Parathyroid adenoma (tissue), 2 donors: ENCODE measurements at regions not wholly inside any gene's neighbourhood (a gene's known extent, or its start where the extent isn't known, plus 50 kb on each side); places are given as distances from the start of the nearest gene placed in this dataset.

ENCODE experiments used
- H2AFZ ChIP-seq: fragments of 300-600 bp; sonication (generic); one replicate; pipeline ENCODE4 v1.7.0; 2017; ENCODE audit warnings: antibody characterized with exemption, mild to moderate bottlenecking
- H3K27ac ChIP-seq: fragments of 300-600 bp; sonication (generic); one replicate; pipeline ENCODE4 v1.7.0; 2017
- H3K27me3 ChIP-seq: fragments of 300-600 bp; sonication (generic); one replicate; pipeline ENCODE4 v1.7.0; 2017; ENCODE audit warnings: low read length; ENCODE audit not compliant: control insufficient read depth, insufficient read depth
- H3K36me3 ChIP-seq: fragments of 300-600 bp; sonication (generic); one replicate; pipeline ENCODE4 v1.7.0; 2017; ENCODE audit warnings: low read length; ENCODE audit not compliant: control insufficient read depth, insufficient read depth
- H3K4me1 ChIP-seq: fragments of 300-600 bp; sonication (generic); one replicate; pipeline ENCODE4 v1.7.0; 2017; ENCODE audit warnings: control low read depth
- H3K4me2 ChIP-seq: fragments of 300-600 bp; sonication (generic); one replicate; pipeline ENCODE4 v1.7.0; 2017; ENCODE audit warnings: low read length
- H3K4me3 ChIP-seq: fragments of 300-600 bp; sonication (generic); one replicate; pipeline ENCODE4 v1.7.0; 2017; ENCODE audit warnings: low read depth, low read length
- H3K79me2 ChIP-seq: fragments of 300-600 bp; sonication (generic); one replicate; pipeline ENCODE4 v1.7.0; 2017; ENCODE audit warnings: control low read depth
- H3K9ac ChIP-seq: fragments of 300-600 bp; sonication (generic); one replicate; pipeline ENCODE4 v1.7.0; 2017; ENCODE audit warnings: mild to moderate bottlenecking
- H3K9me3 ChIP-seq: fragments of 300-600 bp; sonication (generic); one replicate; pipeline ENCODE4 v1.7.0; 2017; ENCODE audit warnings: low read length; ENCODE audit not compliant: control insufficient read depth
- CTCF ChIP-seq: fragments of 300-600 bp; sonication (generic); IDR thresholded peaks from one replicate; pipeline ENCODE4 v1.7.0; 2017; ENCODE audit warnings: antibody characterized with exemption, mild to moderate bottlenecking
- donor health status: primary hyperparathyroidism.

- Histone ChIP-seq H3K27ac (no peak overlapping the region), H3K36me3 (no peaks in the 10 kb centered on the region), H3K4me2 (no peak overlapping the region), H3K9me3 (no peaks in the 10 kb centered on the region), H3K27me3 (no peaks in the 10 kb centered on the region), H3K4me3 (no peak overlapping the region), H3K79me2 (no peaks in the 10 kb centered on the region), H3K4me1 (no peaks in the 10 kb centered on the region), H3K9ac (no peak overlapping the region), H2AFZ (no peak overlapping the region)
- TF ChIP-seq CTCF, result no peak
Observed at GRCh38 chr3:5411786-5412185, 224.3 kb downstream of the EDEM1 start.

GRCh38 chr3:5423076-5423475 is 235.6 kb downstream of the EDEM1 start:
- H3K9me3 ChIP-seq, result no peaks in the 10 kb centered on the region
- no peak overlapping the region for H3K4me3 ChIP-seq
- H3K4me1 ChIP-seq, result no peaks in the 10 kb centered on the region
- H3K27ac ChIP-seq, result no peak overlapping the region
- H3K79me2 ChIP-seq, result no peaks in the 10 kb centered on the region
- H3K36me3 ChIP-seq, result no peaks in the 10 kb centered on the region
- no peaks in the 10 kb centered on the region for H3K27me3 ChIP-seq
- H3K4me2 ChIP-seq, result no peak overlapping the region
- no peak overlapping the region for H3K9ac ChIP-seq
- no peak for TF ChIP-seq CTCF
- no peak overlapping the region for H2AFZ ChIP-seq

GRCh38 chr3:5423523-5423922 is 236.0 kb downstream of the EDEM1 start:
- Histone ChIP-seq H3K9ac (no peak overlapping the region), H2AFZ (no peak overlapping the region), H3K4me1 (no peaks in the 10 kb centered on the region), H3K9me3 (no peaks in the 10 kb centered on the region), H3K36me3 (no peaks in the 10 kb centered on the region), H3K4me3 (no peak overlapping the region), H3K4me2 (no peak overlapping the region), H3K79me2 (no peaks in the 10 kb centered on the region), H3K27ac (no peak overlapping the region), H3K27me3 (no peaks in the 10 kb centered on the region)
- no peak for TF ChIP-seq CTCF

- Histone ChIP-seq H3K9ac (no peak overlapping the region), H3K4me1 (no peaks in the 10 kb centered on the region), H3K36me3 (no peaks in the 10 kb centered on the region), H3K4me2 (no peak overlapping the region), H3K79me2 (no peaks in the 10 kb centered on the region), H3K27ac (no peak overlapping the region), H2AFZ (no peak overlapping the region), H3K27me3 (no peaks in the 10 kb centered on the region), H3K4me3 (no peak overlapping the region), H3K9me3 (no peaks in the 10 kb centered on the region)
- TF ChIP-seq CTCF, result no peak
Observed at GRCh38 chr3:5425371-5425770, 237.9 kb downstream of the EDEM1 start.

- Histone ChIP-seq H3K9ac (no peak overlapping the region), H3K4me1 (no peaks in the 10 kb centered on the region), H3K4me2 (no peak overlapping the region), H2AFZ (peak overlapping the region; percentile 17), H3K9me3 (no peaks in the 10 kb centered on the region), H3K4me3 (no peak overlapping the region), H3K27ac (no peak overlapping the region), H3K79me2 (no peaks in the 10 kb centered on the region), H3K36me3 (no peaks in the 10 kb centered on the region), H3K27me3 (no peaks in the 10 kb centered on the region)
- peak; percentile 15 for TF ChIP-seq CTCF
Observed at GRCh38 chr3:5426094-5426883, 238.8 kb downstream of the EDEM1 start.
